HepG2 (cell line): ENCODE measurements at regions not wholly inside any gene's neighbourhood (a gene's known extent, or its start where the extent isn't known, plus 50 kb on each side); places are given as distances from the start of the nearest gene placed in this dataset.

Experiments
- HIVEP1 ChIP-seq: sonication (generic); formaldehyde crosslinking; IDR thresholded peaks from 2 replicates; pipeline ENCODE4 v1.4.0; 2020; ENCODE audit warnings: mild to moderate bottlenecking, missing genetic modification reagents
- NFIC ChIP-seq: IDR thresholded peaks from 2 replicates; pipeline ENCODE4 v1.6.1; 2012; ENCODE audit warnings: mild to moderate bottlenecking, low read length, inconsistent platforms
- PTBP1 ChIP-seq: fragments of 200-400 bp; formaldehyde crosslinking; IDR thresholded peaks from 2 replicates; pipeline ENCODE4 v1.6.1; 2018; ENCODE audit warnings: low read length, low read depth; ENCODE audit not compliant: poor library complexity, severe bottlenecking
- ZNF446 ChIP-seq: sonication (generic); formaldehyde crosslinking; IDR thresholded peaks from 2 replicates; pipeline ENCODE4 v1.5.0; 2020; ENCODE audit warnings: mild to moderate bottlenecking, missing genetic modification reagents
- TF ChIP-seq, protein P1 (sequence below): sonication (generic); formaldehyde crosslinking; IDR thresholded peaks from 2 replicates; pipeline ENCODE4 v1.4.0; 2020; ENCODE audit warnings: missing genetic modification reagents
- TF ChIP-seq, protein P2 (sequence below): sonication (generic); formaldehyde crosslinking; IDR thresholded peaks from 2 replicates; pipeline ENCODE4 v1.5.0; 2020; ENCODE audit warnings: mild to moderate bottlenecking, missing genetic modification reagents, moderate library complexity

DNA sequence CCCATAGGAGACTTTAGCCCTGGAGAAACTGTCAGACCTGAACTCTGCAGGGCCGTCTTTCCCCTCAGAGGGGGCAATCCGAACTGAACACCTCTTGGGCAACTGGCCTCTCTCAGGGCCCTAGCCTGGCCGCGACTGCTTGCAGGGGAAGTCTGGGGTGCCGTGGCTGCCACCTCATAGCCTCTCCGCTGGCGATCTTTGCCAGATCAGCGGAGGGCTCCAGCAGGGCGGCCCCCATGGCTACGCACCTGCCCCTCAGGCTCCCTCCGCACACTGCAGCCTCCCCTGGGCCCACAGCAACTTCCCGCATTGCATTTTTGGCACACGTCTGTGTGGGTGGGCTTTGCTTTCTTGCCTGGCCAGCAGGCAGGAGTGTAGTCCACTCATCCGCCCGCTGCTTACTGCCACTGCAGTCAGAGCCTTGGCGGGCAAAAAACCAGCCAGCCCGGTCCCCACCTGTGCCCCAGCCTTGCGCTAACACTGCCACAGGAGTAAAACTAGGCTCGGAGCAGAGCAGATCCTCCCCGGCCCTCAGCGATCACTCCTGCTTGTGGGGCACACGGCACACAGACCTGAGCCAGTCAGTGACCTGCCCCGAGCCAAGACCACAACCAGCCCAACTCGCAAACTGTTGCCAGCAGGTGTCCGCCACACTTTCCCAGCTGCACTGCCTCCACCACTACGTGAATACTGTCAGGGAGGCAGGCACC is 266.8 kb upstream of the CBLB start:
- TF ChIP-seq, protein P1, sequence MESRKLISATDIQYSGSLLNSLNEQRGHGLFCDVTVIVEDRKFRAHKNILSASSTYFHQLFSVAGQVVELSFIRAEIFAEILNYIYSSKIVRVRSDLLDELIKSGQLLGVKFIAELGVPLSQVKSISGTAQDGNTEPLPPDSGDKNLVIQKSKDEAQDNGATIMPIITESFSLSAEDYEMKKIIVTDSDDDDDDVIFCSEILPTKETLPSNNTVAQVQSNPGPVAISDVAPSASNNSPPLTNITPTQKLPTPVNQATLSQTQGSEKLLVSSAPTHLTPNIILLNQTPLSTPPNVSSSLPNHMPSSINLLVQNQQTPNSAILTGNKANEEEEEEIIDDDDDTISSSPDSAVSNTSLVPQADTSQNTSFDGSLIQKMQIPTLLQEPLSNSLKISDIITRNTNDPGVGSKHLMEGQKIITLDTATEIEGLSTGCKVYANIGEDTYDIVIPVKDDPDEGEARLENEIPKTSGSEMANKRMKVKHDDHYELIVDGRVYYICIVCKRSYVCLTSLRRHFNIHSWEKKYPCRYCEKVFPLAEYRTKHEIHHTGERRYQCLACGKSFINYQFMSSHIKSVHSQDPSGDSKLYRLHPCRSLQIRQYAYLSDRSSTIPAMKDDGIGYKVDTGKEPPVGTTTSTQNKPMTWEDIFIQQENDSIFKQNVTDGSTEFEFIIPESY (CRISPR knock-in tag), result no peak
- TF ChIP-seq, protein P2, sequence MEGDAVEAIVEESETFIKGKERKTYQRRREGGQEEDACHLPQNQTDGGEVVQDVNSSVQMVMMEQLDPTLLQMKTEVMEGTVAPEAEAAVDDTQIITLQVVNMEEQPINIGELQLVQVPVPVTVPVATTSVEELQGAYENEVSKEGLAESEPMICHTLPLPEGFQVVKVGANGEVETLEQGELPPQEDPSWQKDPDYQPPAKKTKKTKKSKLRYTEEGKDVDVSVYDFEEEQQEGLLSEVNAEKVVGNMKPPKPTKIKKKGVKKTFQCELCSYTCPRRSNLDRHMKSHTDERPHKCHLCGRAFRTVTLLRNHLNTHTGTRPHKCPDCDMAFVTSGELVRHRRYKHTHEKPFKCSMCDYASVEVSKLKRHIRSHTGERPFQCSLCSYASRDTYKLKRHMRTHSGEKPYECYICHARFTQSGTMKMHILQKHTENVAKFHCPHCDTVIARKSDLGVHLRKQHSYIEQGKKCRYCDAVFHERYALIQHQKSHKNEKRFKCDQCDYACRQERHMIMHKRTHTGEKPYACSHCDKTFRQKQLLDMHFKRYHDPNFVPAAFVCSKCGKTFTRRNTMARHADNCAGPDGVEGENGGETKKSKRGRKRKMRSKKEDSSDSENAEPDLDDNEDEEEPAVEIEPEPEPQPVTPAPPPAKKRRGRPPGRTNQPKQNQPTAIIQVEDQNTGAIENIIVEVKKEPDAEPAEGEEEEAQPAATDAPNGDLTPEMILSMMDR (CRISPR knock-in tag), result no peak
- TF ChIP-seq PTBP1, result no peak
- TF ChIP-seq NFIC, result no peak
- no peak for TF ChIP-seq HIVEP1 (CRISPR knock-in tag)
- TF ChIP-seq ZNF446 (CRISPR knock-in tag), result no peak
